ENCODE measurements at regions not wholly inside any gene's neighbourhood (a gene's known extent, or its start where the extent isn't known, plus 50 kb on each side); places are given as distances from the start of the nearest gene placed in this dataset.

- Histone ChIP-seq H3K36me3 (no peaks in the 10 kb centered on the region), H3K4me3 (no peak overlapping the region), H3K27me3 (no peaks in the 10 kb centered on the region), H3K4me1 (ENCODE audit: insufficient read depth) (no peaks in the 10 kb centered on the region), H3K27ac (no peak overlapping the region), H3K9me3 (no peaks in the 10 kb centered on the region)
- TF ChIP-seq POLR2A (IDR thresholded peaks at IDR 0.05): no peak
- TF ChIP-seq EP300 (IDR thresholded peaks at IDR 0.05): no peak
- no peak for TF ChIP-seq CTCF (IDR thresholded peaks at IDR 0.05)
- no peak for DNase-seq
- intact Hi-C loops (cut with DNase I): no loop called here
- WGBS, 3 donors: 74 to 80% (median 75%) methylated on average over 3 of the region's 3 CpGs
Observed at GRCh38 chr10:108434559-108435252, 1270.2 kb upstream of the SORCS1 start.

GRCh38 chr10:108427146-108427545 lies 1262.6 kb upstream of the SORCS1 start:
- Histone ChIP-seq H3K27ac (no peak overlapping the region), H3K4me1 (ENCODE audit: insufficient read depth) (peaks cover 2% of the 10 kb centered on the region), H3K36me3 (no peaks in the 10 kb centered on the region), H3K27me3 (no peaks in the 10 kb centered on the region), H3K9me3 (no peaks in the 10 kb centered on the region), H3K4me3 (no peak overlapping the region)
- intact Hi-C loops (cut with DNase I): no loop called here
- TF ChIP-seq EP300 (IDR thresholded peaks at IDR 0.05) (no peak), POLR2A (IDR thresholded peaks at IDR 0.05) (no peak), CTCF (IDR thresholded peaks at IDR 0.05) (no peak)
- WGBS, 3 donors: 2 to 7% (median 3%) methylated on average over 5 of the region's 5 CpGs
- DNase-seq: no peak

- Histone ChIP-seq H3K27ac (no peak overlapping the region), H3K36me3 (no peaks in the 10 kb centered on the region), H3K4me1 (ENCODE audit: insufficient read depth) (peaks cover 2% of the 10 kb centered on the region), H3K27me3 (no peaks in the 10 kb centered on the region), H3K4me3 (no peak overlapping the region), H3K9me3 (no peaks in the 10 kb centered on the region)
- TF ChIP-seq EP300 (IDR thresholded peaks at IDR 0.05) (no peak), CTCF (IDR thresholded peaks at IDR 0.05) (no peak), POLR2A (IDR thresholded peaks at IDR 0.05) (no peak)
- DNase-seq: no peak
- intact Hi-C loops (cut with DNase I): no loop called here
- 24 to 44% (median 24%) methylated on average over 1 of the region's 1 CpG for WGBS, 3 donors
Observed at GRCh38 chr10:108425283-108425964, 1260.9 kb upstream of the SORCS1 start.

GRCh38 chr10:108424656-108425055 lies 1260.2 kb upstream of the SORCS1 start:
- intact Hi-C loops (cut with DNase I): no loop called here
- 41 to 46% (median 42%) methylated on average over 1 of the region's 1 CpG for WGBS, 3 donors
- Histone ChIP-seq H3K36me3 (no peaks in the 10 kb centered on the region), H3K4me3 (no peak overlapping the region), H3K9me3 (no peaks in the 10 kb centered on the region), H3K27me3 (no peaks in the 10 kb centered on the region), H3K4me1 (ENCODE audit: insufficient read depth) (peaks cover 2% of the 10 kb centered on the region), H3K27ac (no peak overlapping the region)
- TF ChIP-seq CTCF (IDR thresholded peaks at IDR 0.05) (no peak), POLR2A (IDR thresholded peaks at IDR 0.05) (no peak), EP300 (IDR thresholded peaks at IDR 0.05) (no peak)
- DNase-seq: no peak

All from ovary (tissue), 7 donors.